HEK293 (cell line): ENCODE measurements at regions not wholly inside any gene's neighbourhood (a gene's known extent, or its start where the extent isn't known, plus 50 kb on each side); places are given as distances from the start of the nearest gene placed in this dataset.

ENCODE experiments used
- MZF1 ChIP-seq: fragments of 450-650 bp; formaldehyde crosslinking; IDR thresholded peaks from 2 replicates; pipeline ENCODE4 v1.5.1; 2017; ENCODE audit warnings: missing biosample characterization, missing genetic modification characterization, borderline replicate concordance
- OSR2 ChIP-seq: fragments of 450-650 bp; formaldehyde crosslinking; IDR thresholded peaks from 2 replicates; pipeline ENCODE4 v1.5.1; 2016; ENCODE audit warnings: missing biosample characterization, missing genetic modification characterization
- ZNF202 ChIP-seq: fragments of 450-650 bp; formaldehyde crosslinking; IDR thresholded peaks from 2 replicates; pipeline ENCODE4 v1.5.1; 2016; ENCODE audit warnings: missing biosample characterization, missing genetic modification characterization, borderline replicate concordance
- ZNF324 ChIP-seq: fragments of 450-650 bp; formaldehyde crosslinking; IDR thresholded peaks from 2 replicates; pipeline ENCODE4 v1.5.1; 2016; ENCODE audit warnings: missing biosample characterization, missing genetic modification characterization
- ZNF335 ChIP-seq: fragments of 450-650 bp; formaldehyde crosslinking; conservative IDR thresholded peaks from 2 replicates; pipeline ENCODE4 v1.5.1; 2016; ENCODE audit warnings: missing biosample characterization, missing genetic modification characterization
- ZNF423 ChIP-seq: fragments of 450-650 bp; formaldehyde crosslinking; IDR thresholded peaks from 2 replicates; pipeline ENCODE4 v1.5.1; 2016; ENCODE audit warnings: missing biosample characterization, missing genetic modification characterization
- ZNF549 ChIP-seq: fragments of 450-650 bp; IDR thresholded peaks from 2 replicates; pipeline ENCODE4 v1.5.1; 2018; ENCODE audit warnings: missing biosample characterization, missing genetic modification characterization, mild to moderate bottlenecking, inconsistent platforms, moderate library complexity
- ZNF585B ChIP-seq: fragments of 450-650 bp; formaldehyde crosslinking; IDR thresholded peaks from 2 replicates; pipeline ENCODE4 v1.5.1; 2016; ENCODE audit warnings: missing biosample characterization, missing genetic modification characterization
- ZNF621 ChIP-seq: fragments of 450-650 bp; formaldehyde crosslinking; IDR thresholded peaks from 2 replicates; pipeline ENCODE4 v1.5.1; 2017; ENCODE audit warnings: missing biosample characterization, missing genetic modification characterization
- ZNF747 ChIP-seq: fragments of 450-650 bp; formaldehyde crosslinking; IDR thresholded peaks from 2 replicates; pipeline ENCODE4 v1.5.1; 2016; ENCODE audit warnings: missing biosample characterization, missing genetic modification characterization
- TF ChIP-seq, protein P1 (sequence below): fragments of 450-650 bp; formaldehyde crosslinking; IDR thresholded peaks from 2 replicates; pipeline ENCODE4 v1.5.1; 2016; ENCODE audit warnings: missing biosample characterization, missing genetic modification characterization
- TF ChIP-seq, protein P2 (sequence below): fragments of 450-650 bp; formaldehyde crosslinking; IDR thresholded peaks from 2 replicates; pipeline ENCODE4 v1.5.1; 2016; ENCODE audit warnings: missing biosample characterization, missing genetic modification characterization
- TF ChIP-seq, protein P3 (sequence below): fragments of 450-650 bp; formaldehyde crosslinking; IDR thresholded peaks from 2 replicates; pipeline ENCODE4 v1.5.1; 2016; ENCODE audit warnings: missing biosample characterization, missing genetic modification characterization
- TF ChIP-seq, protein P4 (sequence below): fragments of 450-650 bp; formaldehyde crosslinking; IDR thresholded peaks from 2 replicates; pipeline ENCODE4 v1.5.1; 2016; ENCODE audit warnings: missing biosample characterization, missing genetic modification characterization, borderline replicate concordance

DNA sequence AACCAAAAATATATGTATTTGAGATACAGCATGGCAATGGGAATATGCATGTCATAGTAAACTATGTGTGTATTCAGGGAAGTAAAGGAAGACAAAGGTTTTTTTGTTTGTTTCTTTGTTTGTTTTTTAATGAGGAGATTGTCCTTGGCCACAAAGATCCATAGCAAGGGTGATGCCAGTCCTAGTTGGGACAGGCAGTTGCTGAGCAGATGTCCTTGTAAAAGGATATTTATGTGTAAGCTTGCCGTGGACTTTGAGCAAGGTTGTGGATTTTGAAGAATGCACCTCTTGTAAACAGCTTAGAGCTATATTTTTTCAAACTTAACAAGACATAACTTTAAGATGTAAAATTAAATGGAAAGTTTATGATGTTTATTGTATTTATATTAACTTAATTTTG is 69.9 kb upstream of the GABRE start:
- no peak for TF ChIP-seq ZNF747 (tag by site-specific recombination)
- TF ChIP-seq, protein P1, sequence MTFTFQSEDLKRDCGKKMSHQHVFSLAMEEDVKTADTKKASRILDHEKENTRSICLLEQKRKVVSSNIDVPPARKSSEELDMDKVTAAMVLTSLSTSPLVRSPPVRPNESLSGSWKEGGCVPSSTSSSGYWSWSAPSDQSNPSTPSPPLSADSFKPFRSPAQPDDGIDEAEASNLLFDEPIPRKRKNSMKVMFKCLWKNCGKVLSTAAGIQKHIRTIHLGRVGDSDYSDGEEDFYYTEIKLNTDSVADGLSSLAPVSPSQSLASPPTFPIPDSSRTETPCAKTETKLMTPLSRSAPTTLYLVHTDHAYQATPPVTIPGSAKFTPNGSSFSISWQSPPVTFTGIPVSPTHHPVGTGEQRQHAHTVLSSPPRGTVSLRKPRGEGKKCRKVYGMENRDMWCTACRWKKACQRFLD (tag by site-specific recombination) = no peak
- no peak for TF ChIP-seq MZF1 (tag by site-specific recombination)
- TF ChIP-seq ZNF423 (tag by site-specific recombination) = no peak
- TF ChIP-seq, protein P2, sequence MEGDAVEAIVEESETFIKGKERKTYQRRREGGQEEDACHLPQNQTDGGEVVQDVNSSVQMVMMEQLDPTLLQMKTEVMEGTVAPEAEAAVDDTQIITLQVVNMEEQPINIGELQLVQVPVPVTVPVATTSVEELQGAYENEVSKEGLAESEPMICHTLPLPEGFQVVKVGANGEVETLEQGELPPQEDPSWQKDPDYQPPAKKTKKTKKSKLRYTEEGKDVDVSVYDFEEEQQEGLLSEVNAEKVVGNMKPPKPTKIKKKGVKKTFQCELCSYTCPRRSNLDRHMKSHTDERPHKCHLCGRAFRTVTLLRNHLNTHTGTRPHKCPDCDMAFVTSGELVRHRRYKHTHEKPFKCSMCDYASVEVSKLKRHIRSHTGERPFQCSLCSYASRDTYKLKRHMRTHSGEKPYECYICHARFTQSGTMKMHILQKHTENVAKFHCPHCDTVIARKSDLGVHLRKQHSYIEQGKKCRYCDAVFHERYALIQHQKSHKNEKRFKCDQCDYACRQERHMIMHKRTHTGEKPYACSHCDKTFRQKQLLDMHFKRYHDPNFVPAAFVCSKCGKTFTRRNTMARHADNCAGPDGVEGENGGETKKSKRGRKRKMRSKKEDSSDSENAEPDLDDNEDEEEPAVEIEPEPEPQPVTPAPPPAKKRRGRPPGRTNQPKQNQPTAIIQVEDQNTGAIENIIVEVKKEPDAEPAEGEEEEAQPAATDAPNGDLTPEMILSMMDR = no peak
- TF ChIP-seq ZNF621 (tag by site-specific recombination) = no peak
- TF ChIP-seq, protein P3, sequence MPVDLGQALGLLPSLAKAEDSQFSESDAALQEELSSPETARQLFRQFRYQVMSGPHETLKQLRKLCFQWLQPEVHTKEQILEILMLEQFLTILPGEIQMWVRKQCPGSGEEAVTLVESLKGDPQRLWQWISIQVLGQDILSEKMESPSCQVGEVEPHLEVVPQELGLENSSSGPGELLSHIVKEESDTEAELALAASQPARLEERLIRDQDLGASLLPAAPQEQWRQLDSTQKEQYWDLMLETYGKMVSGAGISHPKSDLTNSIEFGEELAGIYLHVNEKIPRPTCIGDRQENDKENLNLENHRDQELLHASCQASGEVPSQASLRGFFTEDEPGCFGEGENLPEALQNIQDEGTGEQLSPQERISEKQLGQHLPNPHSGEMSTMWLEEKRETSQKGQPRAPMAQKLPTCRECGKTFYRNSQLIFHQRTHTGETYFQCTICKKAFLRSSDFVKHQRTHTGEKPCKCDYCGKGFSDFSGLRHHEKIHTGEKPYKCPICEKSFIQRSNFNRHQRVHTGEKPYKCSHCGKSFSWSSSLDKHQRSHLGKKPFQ (tag by site-specific recombination) = no peak
- TF ChIP-seq ZNF324 (tag by site-specific recombination) = no peak
- TF ChIP-seq, protein P4, sequence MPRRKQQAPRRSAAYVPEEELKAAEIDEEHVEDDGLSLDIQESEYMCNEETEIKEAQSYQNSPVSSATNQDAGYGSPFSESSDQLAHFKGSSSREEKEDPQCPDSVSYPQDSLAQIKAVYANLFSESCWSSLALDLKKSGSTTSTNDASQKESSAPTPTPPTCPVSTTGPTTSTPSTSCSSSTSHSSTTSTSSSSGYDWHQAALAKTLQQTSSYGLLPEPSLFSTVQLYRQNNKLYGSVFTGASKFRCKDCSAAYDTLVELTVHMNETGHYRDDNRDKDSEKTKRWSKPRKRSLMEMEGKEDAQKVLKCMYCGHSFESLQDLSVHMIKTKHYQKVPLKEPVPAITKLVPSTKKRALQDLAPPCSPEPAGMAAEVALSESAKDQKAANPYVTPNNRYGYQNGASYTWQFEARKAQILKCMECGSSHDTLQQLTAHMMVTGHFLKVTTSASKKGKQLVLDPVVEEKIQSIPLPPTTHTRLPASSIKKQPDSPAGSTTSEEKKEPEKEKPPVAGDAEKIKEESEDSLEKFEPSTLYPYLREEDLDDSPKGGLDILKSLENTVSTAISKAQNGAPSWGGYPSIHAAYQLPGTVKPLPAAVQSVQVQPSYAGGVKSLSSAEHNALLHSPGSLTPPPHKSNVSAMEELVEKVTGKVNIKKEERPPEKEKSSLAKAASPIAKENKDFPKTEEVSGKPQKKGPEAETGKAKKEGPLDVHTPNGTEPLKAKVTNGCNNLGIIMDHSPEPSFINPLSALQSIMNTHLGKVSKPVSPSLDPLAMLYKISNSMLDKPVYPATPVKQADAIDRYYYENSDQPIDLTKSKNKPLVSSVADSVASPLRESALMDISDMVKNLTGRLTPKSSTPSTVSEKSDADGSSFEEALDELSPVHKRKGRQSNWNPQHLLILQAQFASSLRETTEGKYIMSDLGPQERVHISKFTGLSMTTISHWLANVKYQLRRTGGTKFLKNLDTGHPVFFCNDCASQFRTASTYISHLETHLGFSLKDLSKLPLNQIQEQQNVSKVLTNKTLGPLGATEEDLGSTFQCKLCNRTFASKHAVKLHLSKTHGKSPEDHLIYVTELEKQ = no peak
- no peak for TF ChIP-seq ZNF202
- no peak for TF ChIP-seq OSR2 (tag by site-specific recombination)
- TF ChIP-seq ZNF585B (tag by site-specific recombination) = no peak
- no peak for TF ChIP-seq ZNF549 (tag by site-specific recombination)
- TF ChIP-seq ZNF335 (tag by site-specific recombination) = no peak
